ENCODE measurements at regions not wholly inside any gene's neighbourhood (a gene's known extent, or its start where the extent isn't known, plus 50 kb on each side); places are given as distances from the start of the nearest gene placed in this dataset.

GRCh38 chr11:86153439-86153838 lies 84.6 kb upstream of the PICALM start:
- Histone ChIP-seq H2BK5ac (ENCODE audit: low read depth, low read length) (no peak overlapping the region), H2AK5ac (ENCODE audit: low read depth, low read length) (no peak overlapping the region), H2AFZ (ENCODE audit: low read length) (no peak overlapping the region), H3K23me2 (ENCODE audit: low read depth, low read length) (no peaks in the 10 kb centered on the region), H3K4me3 (ENCODE audit: extremely low read depth in 1 of 4, insufficient read depth in 2 of 4, low read depth in 3 of 4, low read length in 4 of 4) (no peak overlapping the region), H3K9ac (replicated peaks in 1 of 4; ENCODE audit: extremely low read depth in 1 of 4, low read depth in 3 of 4, low read length in 3 of 4) (no peak overlapping the region), H3K4me2 (ENCODE audit: insufficient read depth in 1 of 2, low read depth in 2 of 2, low read length in 2 of 2) (no peak overlapping the region), H3K56ac (replicated peaks; ENCODE audit: insufficient read length, low read depth, low read length) (no peak overlapping the region), H3K27ac (ENCODE audit: low read depth, low read length) (no peak overlapping the region), H2BK120ac (replicated peaks; ENCODE audit: low read depth, low read length) (no peak overlapping the region), H3K23ac (ENCODE audit: insufficient read length) (no peak overlapping the region), H4K91ac (replicated peaks; ENCODE audit: insufficient read length, low read length) (no peak overlapping the region), H3K9me3 (ENCODE audit: insufficient read depth in 2 of 2, low read depth in 1 of 2, low read length in 1 of 2) (no peaks in the 10 kb centered on the region), H4K5ac (ENCODE audit: insufficient read length, low read depth, low read length) (no peak overlapping the region), H4K20me1 (replicated peaks in 1 of 2; ENCODE audit: control insufficient read depth in 1 of 2, insufficient read depth in 2 of 2, low read length in 2 of 2) (no peaks in the 10 kb centered on the region), H3K79me2 (ENCODE audit: control insufficient read depth in 1 of 2, insufficient read depth in 2 of 2, low read length in 2 of 2) (no peaks in the 10 kb centered on the region), H3K14ac (ENCODE audit: insufficient read length) (no peak overlapping the region), H2BK15ac (ENCODE audit: low read length) (no peak overlapping the region), H4K8ac (ENCODE audit: extremely low read depth, insufficient read depth, low read length) (no peak overlapping the region), H3K79me1 (ENCODE audit: low read depth, low read length) (no peaks in the 10 kb centered on the region), H3K27me3 (replicated peaks in 1 of 4; ENCODE audit: control insufficient read depth in 3 of 4, extremely low read depth in 1 of 4, insufficient read depth in 3 of 4, low read length in 3 of 4) (no peaks in the 10 kb centered on the region; a peak in 1 of 7 replicates), H3K36me3 (ENCODE audit: control insufficient read depth in 2 of 4, insufficient read depth in 4 of 4, low read length in 3 of 4) (no peaks in the 10 kb centered on the region), H2BK12ac (ENCODE audit: low read depth, low read length) (no peak overlapping the region), H2BK20ac (ENCODE audit: low read length) (no peak overlapping the region), H3K4me1 (replicated peaks in 1 of 4; ENCODE audit: control insufficient read depth in 3 of 4, insufficient read depth in 4 of 4, low read length in 3 of 4) (peaks cover under 1 to 4% (median 2%) of the 10 kb centered on the region in 4 experiments; a peak in 3 of 7 replicates), H3K4ac (replicated peaks; ENCODE audit: insufficient read length, low read depth, low read length) (no peak overlapping the region), H3K18ac (ENCODE audit: extremely low read depth, low read length) (no peak overlapping the region)
- WGBS, 2 experiments (ENCODE audit: extremely low coverage in 1 of 2, insufficient coverage in 1 of 2, insufficient read length in 1 of 2, insufficient replicate concordance in 2 of 2, low coverage in 1 of 2, low lambda C conversion rate in 2 of 2, missing lambda C conversion rate in 1 of 2), result 76% methylated on average over 1 of the region's 1 CpG; no CpG with 5 or more reads in 1 of the 2 experiments
- POLR2A ChIA-PET (ENCODE audit: partially characterized antibody), result no interaction called here
- CTCF ChIA-PET (ENCODE audit: partially characterized antibody), result interaction anchor here (0.6 kb wide), 1 partner anchor 209 kb away, joined by 3 read pairs; no protein-coding TSS in a partner anchor
- DNase-seq (ENCODE audit: low read depth in 1 of 2, low spot score in 2 of 2), result no peak
- no peak for FAIRE-seq
- TF ChIP-seq BCL11A (IDR thresholded peaks at IDR 0.05; ENCODE audit: low read depth in 2 of 2, low read length in 2 of 2) (no peak), SAP30 (IDR thresholded peaks at IDR 0.05; ENCODE audit: insufficient read depth, insufficient replicate concordance, low read length) (no peak), SRF (IDR thresholded peaks at IDR 0.05; ENCODE audit: low read depth, low read length) (no peak), HDAC2 (IDR thresholded peaks at IDR 0.05; ENCODE audit: borderline replicate concordance in 1 of 2, low read depth in 2 of 2, low read length in 2 of 2) (no peak), SIN3A (conservative IDR thresholded peaks at IDR 0.05 in 1 of 2, IDR thresholded peaks at IDR 0.05 in 1 of 2; ENCODE audit: low read depth in 1 of 2, low read length in 2 of 2) (no peak), POLR2AphosphoS5 (IDR thresholded peaks at IDR 0.05; ENCODE audit: low read depth, low read length) (no peak), KDM4A (IDR thresholded peaks at IDR 0.05; ENCODE audit: low read depth, low read length, severe bottlenecking) (no peak), SP2 (IDR thresholded peaks at IDR 0.05; ENCODE audit: low read length) (no peak), SIRT6 (IDR thresholded peaks at IDR 0.05; ENCODE audit: low read length) (no peak), ASH2L (IDR thresholded peaks at IDR 0.05; ENCODE audit: low read length) (no peak), EP300 (IDR thresholded peaks at IDR 0.05; ENCODE audit: borderline replicate concordance in 1 of 2, low read depth in 2 of 2, low read length in 2 of 2) (no peak)
